GM12865 (cell line): ENCODE measurements at regions not wholly inside any gene's neighbourhood (a gene's known extent, or its start where the extent isn't known, plus 50 kb on each side); places are given as distances from the start of the nearest gene placed in this dataset.

ENCODE experiments used
- DNase-seq: peaks from one replicate; pipeline ENCODE4 v3.0.0; 2010; ENCODE audit warnings: low read depth
- H3K4me3 ChIP-seq: 2 replicates; pipeline ENCODE4 v1.5.1; 2011; ENCODE audit warnings: mild to moderate bottlenecking, low read depth, low read length, control low read depth
- TF ChIP-seq, protein P1 (sequence below): IDR thresholded peaks from 2 replicates; pipeline ENCODE4 v1.5.1; 2011; ENCODE audit warnings: low read length, control low read depth, low read depth, inconsistent platforms; ENCODE audit not compliant: insufficient read depth; ENCODE audit errors: missing control alignments

DNA sequence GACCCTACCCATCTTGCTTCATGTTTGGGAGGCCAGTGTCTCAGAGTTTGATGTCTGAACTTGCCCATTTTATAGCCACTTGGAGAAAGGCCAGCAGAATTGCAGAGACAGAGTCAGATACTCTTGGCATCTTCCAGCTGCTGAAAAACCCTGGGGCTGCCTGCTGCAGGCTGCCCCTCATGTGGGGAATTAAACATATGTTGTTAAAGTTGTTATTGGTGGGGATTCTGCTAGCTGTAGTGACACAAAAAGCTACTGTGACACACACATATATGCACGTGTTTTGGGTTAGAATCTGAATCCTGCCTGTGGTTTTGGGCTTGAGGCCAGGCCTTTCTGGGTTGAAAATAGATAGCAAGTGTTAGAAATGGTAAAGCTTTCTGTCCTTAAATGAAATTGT is 1288.4 kb downstream of the AACS start:
- H3K4me3 ChIP-seq, result no peak overlapping the region
- no peak for DNase-seq
- TF ChIP-seq, protein P1, sequence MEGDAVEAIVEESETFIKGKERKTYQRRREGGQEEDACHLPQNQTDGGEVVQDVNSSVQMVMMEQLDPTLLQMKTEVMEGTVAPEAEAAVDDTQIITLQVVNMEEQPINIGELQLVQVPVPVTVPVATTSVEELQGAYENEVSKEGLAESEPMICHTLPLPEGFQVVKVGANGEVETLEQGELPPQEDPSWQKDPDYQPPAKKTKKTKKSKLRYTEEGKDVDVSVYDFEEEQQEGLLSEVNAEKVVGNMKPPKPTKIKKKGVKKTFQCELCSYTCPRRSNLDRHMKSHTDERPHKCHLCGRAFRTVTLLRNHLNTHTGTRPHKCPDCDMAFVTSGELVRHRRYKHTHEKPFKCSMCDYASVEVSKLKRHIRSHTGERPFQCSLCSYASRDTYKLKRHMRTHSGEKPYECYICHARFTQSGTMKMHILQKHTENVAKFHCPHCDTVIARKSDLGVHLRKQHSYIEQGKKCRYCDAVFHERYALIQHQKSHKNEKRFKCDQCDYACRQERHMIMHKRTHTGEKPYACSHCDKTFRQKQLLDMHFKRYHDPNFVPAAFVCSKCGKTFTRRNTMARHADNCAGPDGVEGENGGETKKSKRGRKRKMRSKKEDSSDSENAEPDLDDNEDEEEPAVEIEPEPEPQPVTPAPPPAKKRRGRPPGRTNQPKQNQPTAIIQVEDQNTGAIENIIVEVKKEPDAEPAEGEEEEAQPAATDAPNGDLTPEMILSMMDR, result no peak

DNA sequence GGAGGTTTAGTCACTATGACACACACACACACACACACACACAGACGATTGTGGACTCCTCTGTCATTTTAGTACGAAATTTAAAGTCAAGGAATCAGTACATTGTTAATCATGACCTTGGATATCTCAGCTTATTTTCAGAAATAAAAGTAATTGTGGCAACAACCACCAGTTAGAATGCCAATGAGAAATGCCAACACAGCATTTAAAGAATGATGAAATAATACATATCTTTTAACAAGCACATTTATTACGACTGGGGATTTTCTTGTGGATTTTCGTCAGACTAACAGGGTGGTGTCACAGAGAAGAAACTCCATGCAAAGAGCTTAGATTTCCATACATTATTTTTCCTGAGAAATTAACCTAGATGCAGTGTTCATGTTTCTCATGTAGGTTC is 1289.4 kb downstream of the AACS start:
- TF ChIP-seq, protein P1, result no peak
- no peak overlapping the region for H3K4me3 ChIP-seq
- no peak for DNase-seq

DNA sequence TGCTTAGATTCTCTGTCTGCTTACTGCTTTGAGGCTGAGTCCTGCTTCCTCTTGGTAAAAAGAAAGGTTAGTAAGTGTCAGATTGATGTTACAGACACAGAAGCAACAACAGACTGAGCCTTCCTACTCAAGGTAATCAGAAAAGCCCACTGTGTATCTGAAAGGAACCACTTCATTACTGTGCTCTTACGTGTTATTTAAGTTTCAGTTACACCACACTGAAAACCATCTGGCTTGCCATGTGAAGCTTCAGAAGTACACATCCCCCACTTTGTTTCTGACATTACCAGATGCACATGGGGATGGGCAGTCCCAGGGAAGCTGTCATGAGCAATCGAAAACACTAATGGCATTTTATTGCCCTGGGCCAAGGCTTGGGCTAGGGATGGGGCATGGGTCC is 1290.1 kb downstream of the AACS start:
- TF ChIP-seq, protein P1, result no peak
- no peak overlapping the region for H3K4me3 ChIP-seq
- DNase-seq, result peak; percentile 8

DNA sequence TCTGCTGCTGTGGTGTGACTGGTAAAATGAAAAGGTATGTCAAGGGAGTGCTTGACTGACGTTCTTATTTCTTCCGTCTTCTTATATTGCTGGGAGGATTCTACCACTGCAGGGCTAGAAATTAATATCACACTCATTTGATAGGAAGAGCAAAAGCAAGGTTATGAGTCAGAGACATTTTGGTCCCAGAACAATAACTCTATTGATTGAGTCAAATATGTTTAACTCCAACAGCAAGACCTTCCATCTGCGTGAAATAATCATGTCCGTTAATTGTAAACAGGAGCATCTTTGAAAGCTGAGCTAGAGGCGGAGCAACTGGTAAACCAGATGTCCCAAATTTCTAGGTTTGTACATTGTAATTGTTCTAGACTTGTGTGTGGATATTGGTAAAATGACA is 1293.6 kb downstream of the AACS start:
- no peak for DNase-seq
- TF ChIP-seq, protein P1, result no peak
- no peak overlapping the region for H3K4me3 ChIP-seq

DNA sequence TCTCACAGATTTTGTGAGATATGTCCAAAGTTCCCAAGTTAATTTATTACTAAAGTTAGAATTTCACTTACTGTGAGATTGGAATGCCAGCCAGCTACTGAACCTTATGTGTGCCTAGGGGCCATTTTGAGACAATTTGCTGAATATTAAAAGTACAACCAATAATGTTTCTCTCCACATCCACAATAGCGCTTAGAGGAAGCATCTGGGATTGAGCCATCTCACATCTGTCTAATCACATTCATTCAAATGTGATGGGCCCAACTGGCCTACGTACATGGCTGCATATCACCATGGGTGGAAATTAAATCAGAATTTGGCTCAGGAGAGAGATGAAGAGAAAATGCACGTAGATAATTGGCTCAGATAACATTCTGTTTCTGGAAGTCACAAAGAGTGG is 1294.0 kb downstream of the AACS start:
- TF ChIP-seq, protein P1, result no peak
- H3K4me3 ChIP-seq, result no peak overlapping the region
- no peak for DNase-seq

DNA sequence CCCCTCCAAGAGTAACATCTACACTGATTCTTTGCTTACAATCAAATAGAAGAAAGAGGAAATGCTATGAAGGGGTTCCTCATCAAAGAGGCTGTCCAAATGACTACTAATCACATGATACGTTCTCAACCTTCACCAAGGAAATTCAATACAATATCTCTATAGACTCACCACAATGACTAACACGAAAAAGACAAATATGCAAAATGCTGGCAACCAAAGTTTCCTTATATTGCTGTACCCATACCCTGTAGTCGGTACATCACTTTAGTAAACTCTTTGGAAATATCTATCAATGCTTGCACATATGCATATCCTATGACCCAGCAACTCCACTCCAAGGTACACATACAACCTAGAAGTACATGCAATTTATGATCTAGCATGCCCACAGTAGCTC is 1296.6 kb downstream of the AACS start:
- no peak for DNase-seq
- TF ChIP-seq, protein P1, result no peak
- no peak overlapping the region for H3K4me3 ChIP-seq

DNA sequence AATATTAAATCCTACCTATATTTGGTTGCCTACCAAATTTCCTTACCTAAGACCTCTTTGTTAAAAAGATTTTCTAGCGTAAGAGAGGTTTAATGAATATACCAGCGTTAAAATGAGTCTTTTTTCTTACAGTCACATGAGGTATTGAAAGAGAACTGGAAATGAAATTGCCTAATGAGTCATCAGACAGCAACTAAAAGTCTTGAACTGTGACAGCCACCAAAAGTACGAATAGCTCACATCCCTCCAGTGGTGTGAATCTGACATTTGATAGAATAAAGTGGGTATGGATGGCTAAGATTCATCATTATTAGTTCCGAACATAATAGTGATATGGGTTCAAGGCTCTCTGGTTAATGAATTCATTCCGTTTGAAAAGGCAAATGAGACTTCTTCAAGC is 1297.3 kb downstream of the AACS start:
- H3K4me3 ChIP-seq, result no peak overlapping the region
- TF ChIP-seq, protein P1, result no peak
- peak; percentile 2 for DNase-seq
